Stomach (tissue), 8 donors: ENCODE measurements at regions not wholly inside any gene's neighbourhood (a gene's known extent, or its start where the extent isn't known, plus 50 kb on each side); places are given as distances from the start of the nearest gene placed in this dataset.

Experiments used
- DNase-seq, 2 donors: peaks; one replicate each; pipeline versions ENCODE4 v3.0.0 to v3.0.0-alpha.2; 2013 to 2019
- H3K27ac ChIP-seq, 5 donors: fragments of 200-600 bp in 4 of 5; sonication (generic) in 4 of 5; one replicate each; pipeline ENCODE4 v1.5.1; 2013 to 2019; ENCODE audit warnings: mild to moderate bottlenecking in 1 of 5, moderate library complexity in 1 of 5
- H3K27me3 ChIP-seq, 3 donors: fragments of 200-600 bp; sonication (generic); one replicate each; pipeline ENCODE4 v1.5.1; 2017 to 2019; ENCODE audit warnings: mixed run types in 1 of 3
- H3K36me3 ChIP-seq, 4 donors: fragments of 200-600 bp; sonication (generic); 1 replicate in 3 of 4; 2 replicates in 1 of 4; pipeline ENCODE4 v1.5.1; 2016 to 2019
- H3K4me1 ChIP-seq, 4 donors: fragments of 200-600 bp; sonication (generic); one replicate each; pipeline ENCODE4 v1.5.1; 2016 to 2019
- H3K4me3 ChIP-seq, 4 donors: fragments of 200-600 bp; sonication (generic) in 3 of 4; one replicate each; pipeline ENCODE4 v1.5.1; 2016 to 2019; ENCODE audit warnings: mild to moderate bottlenecking in 1 of 4
- H3K9me3 ChIP-seq, 4 donors: fragments of 200-600 bp; sonication (generic); one replicate each; pipeline ENCODE4 v1.5.1; 2016 to 2019
- CTCF ChIP-seq, 7 experiments: fragments of 450-650 bp in 4 of 7; fragments of 200-600 bp in 3 of 7; sonication (generic) in 3 of 7; IDR thresholded peaks; one replicate each; pipeline ENCODE4 v1.5.1; 2016 to 2019; ENCODE audit warnings: antibody characterized with exemption in 7 of 7, control low read depth in 2 of 7, mild to moderate bottlenecking in 1 of 7
- EP300 ChIP-seq: sonication (generic); formaldehyde crosslinking; IDR thresholded peaks from one replicate; pipeline ENCODE4 v1.6.1; 2017; ENCODE audit warnings: antibody characterized with exemption
- POLR2A ChIP-seq, 4 donors: fragments of 450-650 bp; IDR thresholded peaks; one replicate each; pipeline ENCODE4 v1.6.1; 2016; ENCODE audit warnings: antibody characterized with exemption in 4 of 4, control low read depth in 2 of 4, mild to moderate bottlenecking in 1 of 4, moderate library complexity in 1 of 4
- POLR2AphosphoS5 ChIP-seq, 3 donors: sonication (generic); formaldehyde crosslinking; IDR thresholded peaks; one replicate each; pipeline ENCODE4 v1.6.1; 2016; ENCODE audit warnings: antibody characterized with exemption in 3 of 3
- WGBS, 5 donors: extraction: QIAGEN DNeasy Blood & Tissue Kit in 3 of 5; methylation state at CpG; one replicate each; pipeline versions ENCODE4 v1.1.5 to v1.1.7; 2013 to 2018; 5-methylcytosine and 5-hydroxymethylcytosine counted together
- intact Hi-C: fragments of 100-400 bp; cut with DNase I; formaldehyde crosslinking; loops from one replicate; pipeline ENCODE4 v1.15.1; 2023; ENCODE audit warnings: low total_unique reads
- donor health status: healthy with polysubstance abuse.
- donor health status: Bipolar disorder and iron deficiency.
- donor health status: healthy.

DNA sequence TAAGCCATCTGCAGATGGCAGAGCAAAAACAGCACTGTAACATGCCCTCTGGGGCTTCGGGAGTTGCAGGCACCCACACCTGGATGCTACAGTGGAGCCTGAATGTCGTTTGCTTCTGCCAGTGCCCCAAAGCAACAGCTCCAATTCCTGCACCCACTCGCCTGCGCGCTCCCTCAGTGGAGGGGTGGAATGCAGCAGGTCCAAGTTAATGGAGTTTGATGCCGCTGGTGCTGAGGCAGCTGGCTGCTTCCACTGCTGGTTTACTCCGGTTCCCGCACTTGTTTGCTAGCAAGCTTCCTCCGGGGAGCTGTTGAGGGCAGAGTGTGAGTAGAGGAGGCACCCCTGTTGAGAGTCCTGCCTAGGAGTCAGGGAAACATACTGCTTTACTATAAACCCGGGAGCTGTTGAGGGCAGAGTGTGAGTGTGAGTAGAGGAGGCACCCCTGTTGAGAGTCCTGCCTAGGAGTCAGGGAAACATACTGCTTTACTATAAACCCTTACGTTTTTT, 584.0 kb upstream of the TMPRSS15 start:
- no peaks in the 10 kb centered on the region for H3K27me3 ChIP-seq
- WGBS, 5 donors, result 87 to 95% (median 92%) methylated on average over 11 of the region's 11 CpGs
- H3K4me1 ChIP-seq, result no peaks in the 10 kb centered on the region
- intact Hi-C loops, result no loop called here
- DNase-seq, result no peak
- no peak for TF ChIP-seq CTCF (IDR thresholded peaks at IDR 0.05)
- no peak for TF ChIP-seq POLR2AphosphoS5 (IDR thresholded peaks at IDR 0.05)
- no peak for TF ChIP-seq EP300
- no peak for TF ChIP-seq POLR2A (IDR thresholded peaks at IDR 0.05)
- no peak overlapping the region for H3K4me3 ChIP-seq
- peaks cover 0 to 15% (median 0%) of the 10 kb centered on the region in 4 donors for H3K9me3 ChIP-seq
- no peaks in the 10 kb centered on the region for H3K36me3 ChIP-seq
- no peak overlapping the region for H3K27ac ChIP-seq

- no peak for DNase-seq
- TF ChIP-seq EP300, result no peak
- no peak for TF ChIP-seq CTCF (IDR thresholded peaks at IDR 0.05)
- TF ChIP-seq POLR2AphosphoS5 (IDR thresholded peaks at IDR 0.05), result no peak
- TF ChIP-seq POLR2A (IDR thresholded peaks at IDR 0.05), result no peak
- H3K9me3 ChIP-seq, result peaks cover 0 to 13% (median 0%) of the 10 kb centered on the region in 4 donors
- no peaks in the 10 kb centered on the region for H3K4me1 ChIP-seq
- intact Hi-C loops, result no loop called here
- H3K36me3 ChIP-seq, result no peaks in the 10 kb centered on the region
- 77 to 86% (median 83%) methylated on average over 7 of the region's 7 CpGs for WGBS, 5 donors
- H3K27ac ChIP-seq, result no peak overlapping the region
- H3K27me3 ChIP-seq, result no peaks in the 10 kb centered on the region
- H3K4me3 ChIP-seq, result no peak overlapping the region
Observed at GRCh38 chr21:18989953-18990495, 586.4 kb upstream of the TMPRSS15 start.

DNA sequence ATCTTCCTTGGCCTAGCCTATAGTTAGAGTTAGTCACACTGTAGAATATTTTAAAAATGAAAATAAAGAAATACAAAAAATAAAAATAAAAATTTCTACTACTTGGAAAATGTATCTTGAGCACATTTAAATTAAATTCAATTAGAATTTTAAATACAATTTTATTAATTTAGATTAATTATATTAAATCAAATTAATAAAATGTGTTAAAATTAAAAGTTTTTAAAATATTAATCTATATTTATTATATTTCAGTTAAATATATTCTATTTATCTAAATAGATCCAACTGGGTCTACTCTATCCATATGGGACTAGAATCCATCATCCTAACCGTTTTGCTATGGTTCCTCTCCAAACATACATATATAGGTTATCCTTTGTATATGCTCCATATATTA, 588.3 kb upstream of the TMPRSS15 start:
- Histone ChIP-seq H3K9me3 (peaks cover 0 to 13% (median 0%) of the 10 kb centered on the region in 4 donors), H3K27me3 (no peaks in the 10 kb centered on the region), H3K36me3 (no peaks in the 10 kb centered on the region), H3K4me1 (no peaks in the 10 kb centered on the region), H3K4me3 (no peak overlapping the region), H3K27ac (no peak overlapping the region)
- TF ChIP-seq EP300 (no peak), CTCF (IDR thresholded peaks at IDR 0.05) (no peak), POLR2A (IDR thresholded peaks at IDR 0.05) (no peak), POLR2AphosphoS5 (IDR thresholded peaks at IDR 0.05) (no peak)
- DNase-seq, result no peak
- 77 to 87% (median 80%) methylated on average over 1 of the region's 1 CpG for WGBS, 5 donors
- intact Hi-C loops, result no loop called here

- WGBS, 5 donors, result 75 to 81% (median 78%) methylated on average over 3 of the region's 3 CpGs
- TF ChIP-seq CTCF (IDR thresholded peaks at IDR 0.05) (no peak), POLR2A (IDR thresholded peaks at IDR 0.05) (no peak), EP300 (no peak), POLR2AphosphoS5 (IDR thresholded peaks at IDR 0.05) (no peak)
- no peak overlapping the region for H3K4me3 ChIP-seq
Observed at GRCh38 chr21:19010251-19010650, 606.7 kb upstream of the TMPRSS15 start.

More at GRCh38 chr21:19010251-19010650, 606.7 kb upstream of the TMPRSS15 start:
- intact Hi-C loops, result no loop called here
- Histone ChIP-seq H3K4me1 (no peaks in the 10 kb centered on the region), H3K9me3 (no peaks in the 10 kb centered on the region), H3K27ac (no peak overlapping the region), H3K36me3 (no peaks in the 10 kb centered on the region), H3K27me3 (no peaks in the 10 kb centered on the region)
- no peak for DNase-seq
